Keratinocyte (primary cell): ENCODE measurements at regions not wholly inside any gene's neighbourhood (a gene's known extent, or its start where the extent isn't known, plus 50 kb on each side); places are given as distances from the start of the nearest gene placed in this dataset.

Source experiments
- CTCF ChIP-seq, 3 experiments: IDR thresholded peaks in 1 of 3; conservative IDR thresholded peaks in 1 of 3; optimal IDR thresholded peaks in 1 of 3; 2 replicates in 2 of 3; 3 replicates in 1 of 3; pipeline versions ENCODE3 to v1.5.1; 2011; ENCODE audit warnings: low read length in 3 of 3, mild to moderate bottlenecking in 3 of 3, moderate library complexity in 2 of 3, control low read depth in 1 of 3, inconsistent platforms in 1 of 3; ENCODE audit not compliant: insufficient read depth in 2 of 3; ENCODE audit errors: extremely low read depth in 1 of 3
- EZH2 ChIP-seq: IDR thresholded peaks from one replicate; pipeline ENCODE4 v1.6.1; 2012; ENCODE audit warnings: inconsistent platforms, mild to moderate bottlenecking, low read length, moderate library complexity

GRCh38 chr9:134562146-134562849, 79.3 kb upstream of the COL5A1 start:
- no peak for TF ChIP-seq EZH2
- TF ChIP-seq CTCF (optimal IDR thresholded peaks at IDR 0.05 in 1 of 3, IDR thresholded peaks at IDR 0.05 in 1 of 3, conservative IDR thresholded peaks at IDR 0.05 in 1 of 3; ENCODE audit: extremely low read depth in 1 of 3, insufficient read depth in 2 of 3, low read length in 3 of 3): no peak
